ENCODE measurements at regions not wholly inside any gene's neighbourhood (a gene's known extent, or its start where the extent isn't known, plus 50 kb on each side); places are given as distances from the start of the nearest gene placed in this dataset.
"Not testable (repeated sequence)": the region's sequence is repeated elsewhere in the genome, so short reads cannot be mapped to it uniquely, and the experiment has no call there.

DNA sequence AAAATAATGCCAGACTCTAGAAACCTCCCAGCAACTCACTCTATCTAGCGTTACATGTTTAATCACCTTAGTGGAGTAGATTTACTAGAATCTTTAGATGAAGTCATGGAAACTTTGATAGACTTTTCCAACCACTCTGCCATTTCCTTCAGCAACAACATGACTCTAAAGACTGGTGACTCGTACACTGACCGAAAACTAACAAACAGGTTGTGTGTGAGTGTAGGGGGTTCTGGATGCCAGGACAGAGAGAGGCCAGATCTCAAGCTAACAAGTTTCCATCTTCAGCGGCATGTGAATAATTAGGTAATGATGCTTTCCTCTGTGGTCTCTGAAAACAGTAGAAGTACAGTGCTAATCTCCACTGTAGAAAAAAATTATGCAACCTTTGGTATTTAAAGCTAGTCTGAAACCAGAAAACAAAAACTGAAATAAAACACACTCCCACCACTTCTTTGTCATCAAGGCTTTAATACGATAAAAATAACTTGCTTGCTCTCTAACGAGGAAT, 286.4 kb downstream of the PRDM5 start:
- no peak for DNase-seq

DNA sequence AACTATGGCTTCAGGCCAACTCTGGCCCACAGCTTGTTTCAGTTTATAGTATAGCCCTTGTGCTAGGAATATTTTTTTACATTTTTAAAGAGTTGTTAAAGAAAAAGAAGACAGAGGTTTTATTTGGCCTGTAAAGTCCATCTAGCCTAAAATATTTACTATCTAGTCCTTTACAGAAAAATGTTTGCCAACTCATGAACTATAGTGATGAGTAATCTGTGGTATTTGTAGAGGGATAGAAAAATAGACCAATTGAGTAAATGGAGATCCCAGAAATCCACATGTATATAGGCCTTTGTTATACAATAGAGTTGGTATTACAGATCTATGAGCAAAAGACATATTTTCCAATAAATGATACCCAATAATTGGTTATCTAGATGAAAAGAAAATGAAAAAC, 288.7 kb downstream of the PRDM5 start:
- no peak for DNase-seq

DNA sequence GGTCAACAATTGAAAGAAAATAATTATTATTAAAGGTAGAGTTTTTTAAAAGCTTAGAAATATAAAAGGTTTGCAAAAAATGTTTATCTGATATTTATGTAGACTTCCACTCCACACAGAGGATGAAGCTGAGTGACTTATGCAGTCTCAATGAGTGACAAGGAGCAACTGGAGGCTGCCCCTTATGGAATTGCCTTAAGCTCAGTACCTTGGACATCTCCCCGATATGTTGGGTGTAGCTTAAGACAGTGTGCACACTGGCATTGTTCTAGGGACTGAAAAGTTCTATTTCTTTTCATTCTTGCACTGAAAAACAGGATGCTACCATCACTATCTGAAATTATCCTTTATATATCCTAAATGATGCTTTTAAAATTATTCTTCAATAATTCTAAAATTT, 292.1 kb downstream of the PRDM5 start:
- DNase-seq = no peak

DNA sequence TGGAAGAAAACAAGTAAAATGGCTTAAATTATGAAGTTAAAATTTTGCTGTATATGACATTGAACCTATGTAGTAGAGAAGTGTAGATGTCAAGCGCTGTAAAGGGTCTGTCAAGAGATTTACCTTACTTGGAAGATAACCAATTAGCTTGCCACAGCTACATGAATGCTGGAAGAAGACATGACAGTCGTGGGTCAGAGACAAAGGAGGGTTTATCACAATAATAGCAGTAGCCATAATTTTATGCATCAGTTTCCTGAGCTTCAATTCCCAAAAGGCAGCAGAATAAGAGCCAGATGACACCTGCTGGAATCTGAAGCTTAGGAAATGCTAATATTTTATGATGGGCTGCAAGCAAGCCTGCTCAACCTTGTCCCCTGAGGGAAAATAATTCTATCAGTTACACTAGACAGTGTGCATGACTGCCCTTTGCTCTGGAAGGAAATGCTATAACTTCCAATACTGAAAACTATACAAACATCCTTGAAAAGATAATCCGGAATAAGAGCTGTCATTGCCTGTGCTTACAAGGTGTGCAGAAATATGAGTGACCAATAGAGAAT, 292.9 kb downstream of the PRDM5 start:
- DNase-seq = no peak

DNA sequence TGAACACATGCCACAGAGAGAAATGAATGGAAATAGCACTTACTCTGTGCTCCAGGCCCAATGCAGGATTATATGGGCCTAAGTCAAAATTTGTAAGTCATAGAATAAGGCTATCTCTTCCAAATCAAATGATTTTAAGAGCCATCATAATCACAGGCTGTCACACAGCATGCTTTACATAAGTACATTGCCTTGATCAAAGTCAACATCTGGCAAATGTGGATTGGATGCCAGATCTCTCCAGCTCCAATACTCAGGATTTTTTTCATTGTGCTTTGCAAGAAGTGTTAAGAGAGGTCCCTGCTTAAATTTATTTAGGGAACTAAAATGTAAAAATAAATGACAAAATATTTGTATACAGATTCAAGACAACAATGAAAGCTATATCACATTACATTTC, 299.9 kb downstream of the PRDM5 start:
- no peak for DNase-seq

DNA sequence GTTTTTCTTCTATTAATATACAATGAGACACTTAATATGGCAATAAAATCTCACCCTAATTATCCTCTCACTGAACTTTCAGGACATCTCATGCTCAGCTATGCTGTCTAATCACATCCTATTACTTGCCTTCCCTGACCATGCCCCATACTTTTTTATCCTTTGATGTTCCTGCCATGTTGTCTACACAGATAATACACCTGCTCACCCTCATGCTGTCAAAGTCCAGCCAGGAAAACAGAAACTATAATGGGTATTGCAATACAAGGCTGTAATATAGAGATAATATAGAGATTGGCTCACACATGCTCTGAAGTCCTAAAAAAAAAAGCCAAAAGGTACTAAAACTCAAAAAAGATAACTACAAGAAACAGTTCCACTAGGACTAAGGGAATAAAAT, 305.4 kb downstream of the PRDM5 start:
- DNase-seq = no peak

DNA sequence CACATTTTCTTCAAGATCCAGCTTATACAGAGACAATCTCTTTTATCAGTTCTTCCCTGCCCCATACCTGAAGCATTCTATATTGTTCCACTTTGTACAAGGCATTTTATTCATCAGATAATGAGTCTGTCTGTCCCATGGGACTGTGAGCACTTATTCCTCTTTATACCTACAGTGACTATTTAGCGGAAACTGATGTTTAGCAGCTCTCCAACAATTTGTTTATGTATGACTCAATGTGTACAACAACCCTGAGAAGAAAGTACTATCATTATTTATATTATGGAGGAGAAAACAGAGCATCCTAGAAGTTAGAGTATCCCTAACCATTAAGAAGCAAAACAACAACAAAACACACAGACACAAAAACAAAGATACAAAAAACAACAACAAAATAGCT, 306.5 kb downstream of the PRDM5 start:
- DNase-seq = no peak

DNA sequence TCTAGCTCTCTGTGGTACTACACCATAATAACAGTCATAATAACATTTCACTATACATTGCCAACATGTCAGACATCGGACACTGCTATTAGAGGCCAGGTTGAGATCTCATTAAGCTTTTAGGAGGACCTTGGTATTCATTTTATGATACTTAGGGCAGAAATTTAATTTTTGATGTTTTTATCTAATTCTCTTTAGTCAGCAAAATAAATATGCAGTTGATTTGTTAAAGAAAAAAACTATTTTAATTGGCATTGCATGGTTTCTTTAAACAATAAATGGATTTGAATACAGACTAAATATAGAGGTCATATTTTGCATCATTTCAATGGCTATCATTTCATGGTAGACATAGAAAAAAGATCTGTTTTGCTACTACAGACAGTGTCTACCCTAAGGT, 308.7 kb downstream of the PRDM5 start:
- no peak for DNase-seq

DNA sequence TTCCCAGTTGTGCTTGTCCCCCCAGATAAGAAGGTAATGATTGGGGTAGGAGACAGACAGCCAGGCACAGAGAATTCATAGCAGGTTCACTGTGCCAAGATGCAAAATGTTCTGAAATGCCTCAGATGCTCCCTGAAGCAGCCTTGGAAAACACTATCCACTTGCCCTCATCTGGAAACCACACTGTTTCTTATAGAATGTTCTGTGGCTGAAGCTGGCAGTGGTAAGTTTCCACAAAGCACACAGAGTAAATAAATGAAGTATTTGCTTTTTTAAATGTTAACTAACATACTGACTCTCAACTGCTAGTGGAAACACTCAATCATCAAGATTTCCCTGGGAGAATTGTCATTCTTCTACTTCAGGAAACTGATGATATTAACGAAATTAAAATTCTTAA, 311.4 kb downstream of the PRDM5 start:
- no peak for DNase-seq

DNA sequence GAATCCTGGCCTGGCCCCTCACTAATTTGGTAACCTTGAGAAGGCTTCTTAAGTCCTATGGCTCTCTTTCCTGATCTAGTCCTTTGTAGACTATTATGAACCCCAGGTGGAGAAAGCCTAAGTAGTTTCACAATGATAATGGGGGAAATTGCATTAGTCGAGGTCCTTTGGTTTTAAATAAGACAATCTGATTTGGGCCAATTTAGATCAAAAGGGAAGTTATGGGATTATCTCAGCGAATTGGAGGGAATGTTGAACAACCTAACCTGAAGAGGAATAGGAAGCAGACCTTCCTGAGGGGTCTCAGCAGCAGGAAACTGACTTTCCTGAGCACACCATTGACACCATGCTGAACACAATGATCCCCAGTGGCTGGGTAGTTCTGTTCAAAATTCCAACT, 331.5 kb downstream of the PRDM5 start:
- no peak for DNase-seq

DNA sequence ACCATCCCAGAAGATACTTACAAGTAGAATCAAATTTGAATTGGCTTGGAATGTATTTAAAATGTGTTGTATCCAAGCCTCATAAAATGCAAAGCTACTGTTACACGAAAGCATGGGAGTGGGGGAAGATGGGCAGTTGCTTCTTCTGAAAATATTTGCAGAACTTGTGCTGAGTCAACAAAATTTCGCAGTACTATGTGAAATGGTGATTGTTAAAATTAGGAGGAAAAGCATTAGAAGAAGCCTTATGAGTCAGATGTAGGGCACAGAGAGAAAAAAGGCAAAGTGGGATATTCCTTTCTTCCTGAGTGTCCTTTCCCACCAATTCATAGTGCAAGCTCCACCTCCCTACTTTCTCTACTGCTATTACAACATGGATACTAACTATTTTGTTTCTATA, 332.7 kb downstream of the PRDM5 start:
- DNase-seq = no peak

DNA sequence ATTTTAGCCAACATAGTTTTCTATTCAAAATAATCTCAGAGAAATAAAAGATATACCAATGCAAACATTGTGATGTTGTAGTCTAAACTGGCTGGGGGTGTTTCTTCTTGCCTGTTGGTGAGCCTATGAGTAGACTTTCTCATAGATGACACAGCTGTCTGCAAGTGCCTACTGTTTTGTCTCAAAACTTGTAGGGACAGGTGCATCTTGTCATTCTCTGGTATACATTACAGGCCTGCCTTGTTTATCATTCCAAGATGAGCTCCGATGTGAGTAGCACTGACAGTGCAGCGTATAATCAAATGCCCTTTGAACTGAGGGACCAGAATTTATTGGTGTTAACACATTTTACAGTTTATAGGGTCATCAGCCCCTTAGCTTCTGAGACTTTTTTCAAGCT, 353.8 kb downstream of the PRDM5 start:
- DNase-seq = peak; percentile 29

DNA sequence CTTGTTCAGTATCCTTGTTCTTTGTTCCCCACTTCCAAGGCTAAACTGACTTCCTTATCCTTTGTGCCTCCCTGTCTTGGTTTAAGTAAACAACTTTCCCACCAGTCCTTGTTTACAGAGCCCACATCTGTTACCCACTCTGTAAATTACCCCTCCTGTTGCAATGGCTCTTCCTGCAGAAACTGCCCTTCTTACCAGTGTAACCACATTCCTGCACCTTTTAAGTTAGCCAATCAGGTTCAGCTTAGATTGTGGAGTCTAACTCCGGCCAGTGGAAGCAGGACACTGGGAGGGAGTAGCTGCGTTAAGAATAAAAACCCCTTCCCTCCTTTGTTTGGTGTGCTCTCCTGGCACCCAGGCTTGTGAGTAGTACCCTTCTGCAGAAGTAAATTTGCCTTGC, 360.9 kb downstream of the PRDM5 start:
- no peak for DNase-seq

DNA sequence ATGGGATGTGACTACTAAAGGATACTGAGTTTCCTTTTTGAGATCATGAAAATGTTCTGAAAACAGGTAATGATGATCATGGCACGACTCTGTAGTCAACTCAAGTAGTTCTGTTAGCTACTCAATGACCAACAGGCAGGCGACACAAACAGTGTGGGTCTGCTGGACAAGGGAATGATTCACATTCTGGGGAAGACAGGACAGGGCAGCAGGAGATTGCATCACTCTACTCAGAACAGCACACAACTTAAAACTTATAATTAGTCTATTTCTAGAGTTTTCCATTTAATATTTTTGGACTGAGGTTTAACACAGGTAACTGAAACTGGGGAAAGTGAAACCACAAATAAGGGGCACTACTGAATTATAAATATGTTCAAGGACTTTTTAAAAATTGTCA, 365.2 kb downstream of the PRDM5 start:
- no peak for DNase-seq

DNA sequence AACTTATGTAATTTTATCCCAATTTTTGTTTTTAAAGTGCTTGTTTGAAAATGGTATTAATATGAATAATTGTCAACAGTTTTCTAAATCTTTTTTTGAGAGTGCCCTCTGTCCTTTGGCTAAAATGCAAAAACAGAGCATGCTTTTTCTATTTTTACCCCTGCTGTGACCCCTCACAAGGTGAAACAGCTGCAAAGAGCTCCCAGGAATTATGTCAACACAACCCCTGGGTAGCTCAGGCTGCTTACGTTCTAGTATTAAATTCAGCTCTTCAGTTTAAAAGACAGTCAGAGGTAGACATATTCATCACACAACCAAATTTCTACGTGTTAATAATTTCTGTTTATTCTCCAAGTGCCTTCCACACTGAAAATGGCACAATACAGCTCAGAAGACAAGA, 367.5 kb downstream of the PRDM5 start:
- DNase-seq = peak; percentile 73

DNA sequence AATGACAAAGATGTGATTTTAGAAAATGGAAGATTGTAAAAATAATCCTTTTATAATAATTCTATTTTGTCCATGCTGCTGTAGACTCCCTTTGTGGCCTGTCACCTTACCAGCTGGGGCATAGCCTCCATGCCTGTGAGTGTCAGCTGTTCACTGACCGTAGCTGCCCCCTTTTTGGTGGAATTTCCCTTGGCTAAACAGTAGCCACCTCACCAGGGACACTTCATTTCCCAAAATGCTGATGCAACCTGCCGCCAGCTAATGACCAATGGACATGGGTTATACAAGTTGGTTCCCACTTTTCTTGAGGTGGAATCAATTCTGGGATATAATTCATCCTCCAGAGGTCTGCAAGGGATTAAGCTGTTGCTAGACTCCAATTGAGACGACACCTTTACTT, 368.4 kb downstream of the PRDM5 start:
- DNase-seq = no peak

DNA sequence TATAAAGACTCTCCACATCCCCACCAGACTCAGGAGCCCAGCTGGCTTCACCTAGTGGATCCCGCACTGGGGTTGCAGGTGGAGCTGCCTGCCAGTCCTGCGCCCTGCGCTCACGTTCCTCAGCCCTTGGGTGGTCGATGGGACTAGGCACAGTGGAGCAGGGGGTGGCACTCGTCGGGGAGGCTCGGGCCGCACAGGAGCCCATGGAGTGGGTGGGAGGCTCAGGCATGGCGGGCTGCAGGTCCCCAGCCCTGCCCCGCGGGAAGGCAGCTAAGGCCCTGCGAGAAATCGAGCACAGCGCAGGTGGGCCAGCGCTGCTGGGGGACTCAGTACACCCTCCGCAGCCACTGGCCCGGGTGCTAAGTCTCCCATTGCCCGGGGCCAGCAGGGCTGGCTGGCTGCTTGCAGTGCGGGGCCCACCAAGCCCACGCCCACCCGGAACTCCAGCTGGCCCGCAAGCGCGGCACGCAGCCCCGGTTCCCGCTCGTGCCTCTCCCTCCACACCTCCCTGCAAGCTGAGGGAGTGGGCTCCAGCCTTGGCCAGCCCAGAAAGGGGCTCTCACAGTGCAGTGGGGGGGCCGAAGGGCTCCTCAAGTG, 371.8 kb downstream of the PRDM5 start:
- not testable (repeated sequence) for DNase-seq

DNA sequence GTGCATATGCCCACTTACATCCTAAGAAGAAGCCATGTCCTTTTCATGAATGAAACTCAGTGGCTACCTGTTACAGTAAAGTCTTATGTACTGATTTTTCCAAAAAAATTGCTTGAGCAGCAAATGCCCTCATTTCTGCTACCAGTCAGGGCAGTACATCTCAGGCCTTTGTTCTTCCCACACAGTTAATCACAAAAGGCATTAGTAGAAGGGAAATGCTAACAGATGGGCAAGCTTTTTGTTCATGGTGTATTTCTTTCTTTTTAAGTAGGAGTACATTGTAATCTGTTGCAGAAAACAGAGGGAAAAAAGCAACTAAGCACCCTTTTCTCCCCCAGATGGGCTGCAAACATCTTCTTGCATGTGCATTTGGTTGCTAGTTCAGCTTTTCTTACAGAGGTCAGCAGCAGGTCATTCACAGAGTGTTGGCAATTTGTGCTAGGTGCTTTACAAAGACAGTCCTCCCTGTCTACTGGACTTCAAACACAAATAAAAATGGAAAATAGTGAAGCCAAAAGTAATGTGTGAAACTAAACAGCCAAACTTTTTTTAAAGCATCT, 373.4 kb downstream of the PRDM5 start:
- no peak for DNase-seq

DNA sequence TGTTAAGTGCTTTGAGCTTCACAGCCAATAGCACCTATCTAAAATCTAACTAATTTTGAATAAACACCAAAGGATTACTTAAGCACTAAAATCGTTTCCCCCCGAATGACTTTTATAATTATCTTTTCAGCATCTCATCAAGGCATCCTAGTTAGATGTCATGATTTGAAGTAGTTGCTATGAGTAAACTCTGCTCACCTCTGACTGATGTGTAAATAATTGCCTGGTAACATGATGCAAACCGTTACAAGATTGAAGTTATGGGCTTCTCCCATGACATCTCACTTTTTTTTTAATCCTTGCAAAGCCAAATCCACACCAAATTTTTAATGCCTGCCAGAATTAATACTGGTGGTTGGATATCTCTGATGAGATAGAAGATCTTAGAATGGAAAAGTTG, 377.1 kb downstream of the PRDM5 start:
- no peak for DNase-seq

DNA sequence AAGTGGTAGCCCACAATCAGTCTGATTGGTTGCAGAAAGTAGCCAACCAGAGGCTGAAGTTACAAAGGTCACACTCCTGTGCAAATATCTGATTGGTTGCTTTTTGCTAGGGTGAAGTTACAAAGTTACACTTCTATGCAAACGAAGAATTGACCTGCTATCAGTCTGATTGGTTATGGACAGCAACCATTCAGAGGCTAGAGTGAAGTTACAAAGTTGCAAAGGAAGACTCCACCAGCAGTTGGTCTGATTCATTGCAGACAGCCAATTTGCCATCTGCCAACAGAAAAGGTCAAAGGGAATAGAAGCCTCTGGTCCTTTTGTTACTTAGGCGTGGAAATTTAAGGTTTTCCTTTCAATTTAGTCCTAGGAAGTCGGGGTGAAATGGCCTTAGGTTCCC, 377.7 kb downstream of the PRDM5 start:
- no peak for DNase-seq

DNA sequence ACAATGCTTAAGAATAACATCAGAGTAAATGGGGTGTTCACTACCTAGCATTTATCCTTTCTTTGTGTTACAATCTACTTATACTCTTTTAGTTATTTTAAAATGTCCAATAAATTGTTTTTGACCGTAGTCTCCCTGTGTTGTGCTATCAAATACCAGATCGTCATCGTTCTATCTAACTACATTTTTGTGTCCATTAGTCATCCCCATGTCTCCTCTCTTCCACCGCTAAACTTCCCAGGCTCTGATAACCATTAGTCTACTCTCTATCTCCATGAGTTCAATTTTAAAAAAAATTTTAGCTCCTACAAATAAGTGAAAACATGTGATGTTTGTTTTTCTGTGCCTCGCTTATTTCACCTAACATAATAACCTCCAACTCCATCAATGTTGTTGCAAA, 381.9 kb downstream of the PRDM5 start:
- no peak for DNase-seq

DNA sequence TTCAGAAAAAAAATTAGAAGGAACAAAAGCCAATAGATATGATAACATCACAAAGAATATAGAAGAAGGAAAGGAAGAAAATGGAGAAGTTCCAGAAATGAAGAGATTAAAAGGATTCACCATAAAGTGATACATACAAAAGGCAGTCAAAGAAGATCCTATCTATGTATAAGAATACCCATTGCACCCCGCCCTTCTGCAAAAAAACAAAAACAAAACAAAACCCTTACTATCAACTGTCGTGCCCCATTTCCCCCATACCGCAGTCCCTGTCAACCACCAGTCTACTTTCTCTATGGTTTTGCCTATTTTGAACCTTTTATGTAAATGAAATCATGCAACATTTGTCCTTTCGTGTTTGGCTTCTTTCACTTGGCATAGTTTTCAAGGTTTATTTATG, 385.6 kb downstream of the PRDM5 start:
- DNase-seq = no peak

DNA sequence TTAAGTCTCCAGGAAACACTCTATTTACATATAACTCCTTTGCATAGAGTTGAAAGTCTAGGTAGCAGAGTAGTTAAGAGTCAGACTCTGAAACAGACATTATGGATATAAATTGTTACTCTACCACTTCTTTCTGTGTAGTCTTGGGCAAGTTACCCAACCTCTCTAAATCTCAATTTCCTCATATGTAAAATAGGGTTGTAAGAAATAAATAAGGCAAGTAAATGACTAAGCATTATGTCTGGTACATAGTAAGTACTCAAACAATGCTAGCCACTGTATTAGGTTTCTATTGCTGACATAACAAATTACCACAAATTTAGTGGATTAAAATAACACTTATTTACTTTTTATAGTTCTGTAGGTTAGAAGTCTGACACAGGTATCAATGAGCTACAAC, 394.1 kb downstream of the PRDM5 start:
- DNase-seq = no peak

DNA sequence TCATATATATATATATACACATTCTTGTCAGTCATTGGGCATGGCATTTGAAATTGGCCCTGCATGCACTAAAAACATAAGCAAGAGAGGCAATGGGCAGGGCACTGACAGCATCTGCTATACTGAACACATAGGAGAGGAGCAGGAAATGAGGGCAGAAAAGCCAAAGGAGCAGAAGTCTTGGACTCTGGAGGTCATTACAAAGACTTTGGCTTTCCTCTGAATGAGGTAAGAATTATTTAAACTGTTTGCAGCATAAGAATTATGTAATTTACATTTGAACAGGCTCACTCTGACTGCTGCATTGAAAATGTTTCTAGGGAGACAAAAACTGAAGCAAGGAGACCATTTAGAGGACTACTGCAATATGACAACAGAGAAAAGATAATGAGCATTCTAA, 396.5 kb downstream of the PRDM5 start:
- no peak for DNase-seq

DNA sequence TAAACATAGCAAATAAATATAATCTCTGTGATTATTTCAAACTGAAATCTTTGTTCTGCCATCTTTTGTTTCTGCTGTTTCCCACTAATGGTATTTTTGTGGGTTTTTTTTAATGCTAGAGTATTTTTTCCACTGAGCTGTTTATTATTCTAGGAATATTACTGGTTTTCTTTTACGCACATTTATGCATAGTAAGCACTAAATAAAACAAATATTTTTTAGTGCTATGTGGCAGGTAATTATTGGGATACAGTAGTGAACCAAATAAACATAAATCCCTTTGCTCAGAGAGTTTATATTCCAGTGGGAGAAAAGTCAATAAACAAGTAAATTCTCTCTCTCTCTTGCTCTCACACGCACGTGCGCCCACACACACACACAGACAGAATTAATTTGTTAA, 397.4 kb downstream of the PRDM5 start:
- no peak for DNase-seq

Data from NCI-H146 (cell line).